AG04450 (cell line): ENCODE measurements at regions not wholly inside any gene's neighbourhood (a gene's known extent, or its start where the extent isn't known, plus 50 kb on each side); places are given as distances from the start of the nearest gene placed in this dataset.
"Not testable (repeated sequence)": the region's sequence is repeated elsewhere in the genome, so short reads cannot be mapped to it uniquely, and the experiment has no call there.

Experiments
- CTCF ChIA-PET: fragments of 300-600, 350-600 bp; formaldehyde crosslinking; extraction: SDS; loops from one replicate; lab custom pipeline; 2022; ENCODE audit warnings: antibody characterized with exemption, inconsistent platforms; lab: Charles Lee
- POLR2A ChIA-PET: fragments of 350-600 bp; formaldehyde crosslinking; extraction: SDS; loops from one replicate; lab custom pipeline; 2021; ENCODE audit warnings: antibody characterized with exemption, inconsistent platforms; lab: Yijun Ruan, JAX
- DNase-seq: peaks from one replicate; pipeline ENCODE4 v3.0.0-alpha.2; 2011; ENCODE audit warnings: low read depth, low spot score
- H3K27ac ChIP-seq: one replicate; pipeline ENCODE4 v1.5.1; 2012; ENCODE audit warnings: low read depth, low read length, control low read depth
- H3K27me3 ChIP-seq: one replicate; pipeline ENCODE4 v1.6.0; 2012; ENCODE audit warnings: low read length; ENCODE audit not compliant: control insufficient read depth, insufficient read depth
- H3K4me3 ChIP-seq: 2 replicates; pipeline ENCODE4 v1.5.1; 2011; ENCODE audit warnings: mild to moderate bottlenecking, low read depth, low read length, control low read depth
- H3K9me3 ChIP-seq: 2 replicates; pipeline ENCODE4 v1.5.1; 2012; ENCODE audit warnings: low read length; ENCODE audit not compliant: control insufficient read depth, insufficient read depth
- TF ChIP-seq, protein P1 (sequence below): IDR thresholded peaks from 2 replicates; pipeline ENCODE4 v1.5.1; 2011; ENCODE audit warnings: low read depth, low read length, control low read depth, inconsistent platforms

DNA sequence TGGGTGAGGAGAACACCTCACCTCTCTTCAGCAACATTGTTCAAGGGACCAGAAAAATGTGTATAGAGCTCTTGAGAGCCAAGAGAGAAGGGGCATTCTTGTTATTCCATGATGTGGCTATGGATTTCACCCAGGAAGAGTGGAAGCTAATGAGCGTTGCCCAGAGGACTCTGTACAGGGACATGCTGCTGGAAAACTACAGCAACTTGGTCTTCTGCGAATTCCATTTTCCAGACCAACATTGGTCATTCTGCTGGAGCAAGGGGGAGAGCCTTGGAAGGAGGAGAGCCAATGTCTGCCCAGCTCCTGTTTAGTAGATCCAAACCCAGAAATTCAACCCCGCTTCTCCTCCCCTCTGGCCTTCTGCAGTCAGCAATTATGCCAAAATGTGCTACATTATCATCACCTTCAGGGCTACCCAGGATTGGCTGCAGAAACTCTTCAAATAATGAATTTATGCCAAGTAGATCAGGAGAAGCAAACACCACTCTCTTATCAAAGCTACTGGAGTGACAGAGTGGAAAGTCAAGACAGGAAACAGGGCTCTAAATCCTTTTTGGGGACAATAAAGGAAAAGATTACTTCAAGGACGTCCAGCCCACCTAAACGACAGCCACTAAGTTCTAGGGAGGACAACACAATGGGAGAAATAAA lies 707.5 kb upstream of the LUZP2 start:
- Histone ChIP-seq H3K27ac (peak overlapping the region; percentile 55), H3K9me3 (no peaks in the 10 kb centered on the region), H3K4me3 (no peak overlapping the region), H3K27me3 (no peaks in the 10 kb centered on the region)
- ChIA-PET CTCF (interaction anchor here (0.7 kb wide), 1 partner anchor 10 kb away, joined by 3 read pairs; no protein-coding TSS in a partner anchor), POLR2A (no interaction called here)
- TF ChIP-seq, protein P1, sequence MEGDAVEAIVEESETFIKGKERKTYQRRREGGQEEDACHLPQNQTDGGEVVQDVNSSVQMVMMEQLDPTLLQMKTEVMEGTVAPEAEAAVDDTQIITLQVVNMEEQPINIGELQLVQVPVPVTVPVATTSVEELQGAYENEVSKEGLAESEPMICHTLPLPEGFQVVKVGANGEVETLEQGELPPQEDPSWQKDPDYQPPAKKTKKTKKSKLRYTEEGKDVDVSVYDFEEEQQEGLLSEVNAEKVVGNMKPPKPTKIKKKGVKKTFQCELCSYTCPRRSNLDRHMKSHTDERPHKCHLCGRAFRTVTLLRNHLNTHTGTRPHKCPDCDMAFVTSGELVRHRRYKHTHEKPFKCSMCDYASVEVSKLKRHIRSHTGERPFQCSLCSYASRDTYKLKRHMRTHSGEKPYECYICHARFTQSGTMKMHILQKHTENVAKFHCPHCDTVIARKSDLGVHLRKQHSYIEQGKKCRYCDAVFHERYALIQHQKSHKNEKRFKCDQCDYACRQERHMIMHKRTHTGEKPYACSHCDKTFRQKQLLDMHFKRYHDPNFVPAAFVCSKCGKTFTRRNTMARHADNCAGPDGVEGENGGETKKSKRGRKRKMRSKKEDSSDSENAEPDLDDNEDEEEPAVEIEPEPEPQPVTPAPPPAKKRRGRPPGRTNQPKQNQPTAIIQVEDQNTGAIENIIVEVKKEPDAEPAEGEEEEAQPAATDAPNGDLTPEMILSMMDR, result no peak
- DNase-seq, result no peak

DNA sequence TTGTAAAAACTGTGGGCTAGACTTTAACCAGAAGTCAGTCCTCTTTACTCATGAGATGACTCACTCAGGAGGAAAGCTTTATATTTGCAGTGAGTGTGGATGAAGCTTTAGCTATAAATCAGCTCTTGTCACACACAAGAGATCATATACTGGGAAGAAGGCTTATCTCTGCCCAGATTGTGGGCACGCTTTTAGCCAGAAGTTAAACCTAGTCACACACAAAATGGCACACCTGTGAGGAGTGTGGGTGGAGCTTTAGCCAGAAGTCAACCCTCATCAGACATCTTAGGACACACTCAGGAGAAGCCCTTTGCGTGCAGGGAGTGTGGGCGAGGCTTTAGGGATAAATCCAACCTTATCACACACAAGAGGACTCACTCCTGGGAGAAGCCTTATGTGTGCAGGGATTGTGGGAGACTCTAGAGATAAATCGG lies 706.9 kb upstream of the LUZP2 start:
- Histone ChIP-seq H3K27me3 (no peaks in the 10 kb centered on the region), H3K9me3 (no peaks in the 10 kb centered on the region), H3K4me3 (no peak overlapping the region), H3K27ac (peak overlapping the region; percentile 23)
- POLR2A ChIA-PET, result no interaction called here
- TF ChIP-seq, protein P1, result no peak
- DNase-seq, result peak; percentile 21
- CTCF ChIA-PET, result interaction anchor here (0.7 kb wide), 1 partner anchor 10 kb away, joined by 3 read pairs; no protein-coding TSS in a partner anchor

DNA sequence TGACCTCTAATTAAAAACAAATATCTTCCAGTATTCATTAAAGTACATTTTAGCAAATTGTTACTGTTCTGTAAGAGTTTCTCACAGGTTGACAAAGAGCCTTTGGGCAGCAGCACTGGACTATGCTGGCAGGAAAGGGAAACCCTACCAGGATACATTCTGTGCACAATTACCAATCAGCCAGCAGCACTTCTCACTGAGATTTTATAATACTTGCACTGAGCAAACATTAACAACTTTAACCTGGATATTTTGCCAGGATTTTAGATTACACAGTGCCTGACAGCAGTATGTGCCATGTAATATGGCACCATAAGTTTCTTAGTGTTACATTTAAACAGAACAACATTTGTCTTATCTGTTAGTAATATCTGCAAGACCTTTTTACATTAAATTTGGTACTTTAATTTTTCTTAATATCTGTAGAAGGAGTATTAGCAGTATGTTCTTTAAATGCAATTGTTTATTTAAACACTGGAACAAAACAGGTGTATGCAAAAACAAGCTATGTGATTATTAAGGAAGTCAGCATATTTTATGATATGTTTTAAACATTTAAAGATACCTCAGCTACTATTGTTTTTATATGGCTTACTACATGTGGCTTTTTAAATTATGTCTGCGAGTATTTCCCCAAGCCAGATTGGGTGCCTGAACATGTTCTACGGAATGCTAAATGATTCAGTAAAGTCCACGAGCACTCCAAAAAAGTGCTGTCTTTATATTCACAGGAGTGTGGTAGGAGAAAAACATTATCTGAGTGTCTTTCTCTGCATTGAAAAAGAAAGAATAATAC lies 699.0 kb upstream of the LUZP2 start:
- Histone ChIP-seq H3K27ac (no peak overlapping the region), H3K27me3 (no peaks in the 10 kb centered on the region), H3K4me3 (no peak overlapping the region), H3K9me3 (no peaks in the 10 kb centered on the region)
- POLR2A ChIA-PET, result no interaction called here
- DNase-seq, result no peak
- TF ChIP-seq, protein P1, result no peak
- CTCF ChIA-PET, result no interaction called here

DNA sequence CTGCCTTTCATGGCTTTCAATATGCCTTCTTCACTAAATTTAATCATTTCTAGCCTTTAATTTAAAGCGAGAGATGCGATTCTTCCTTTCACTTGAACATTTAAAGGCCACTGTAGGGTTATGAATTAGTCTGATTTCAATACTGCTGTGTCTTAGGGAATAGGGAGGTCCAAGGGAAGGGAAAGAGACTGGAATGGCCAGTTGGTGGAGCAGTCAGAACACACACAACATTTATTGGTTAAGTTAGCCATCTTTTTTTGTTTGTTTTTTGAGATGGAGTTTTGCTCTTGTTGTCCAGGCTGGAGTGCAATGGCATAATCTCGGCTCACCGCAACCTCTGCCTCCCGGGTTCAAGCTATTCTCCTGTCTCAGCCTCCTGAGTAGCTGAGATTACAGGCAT lies 662.5 kb upstream of the LUZP2 start:
- H3K27me3 ChIP-seq, H3K9me3 ChIP-seq, H3K27ac ChIP-seq, H3K4me3 ChIP-seq, CTCF ChIA-PET, DNase-seq, POLR2A ChIA-PET: not testable (repeated sequence)

DNA sequence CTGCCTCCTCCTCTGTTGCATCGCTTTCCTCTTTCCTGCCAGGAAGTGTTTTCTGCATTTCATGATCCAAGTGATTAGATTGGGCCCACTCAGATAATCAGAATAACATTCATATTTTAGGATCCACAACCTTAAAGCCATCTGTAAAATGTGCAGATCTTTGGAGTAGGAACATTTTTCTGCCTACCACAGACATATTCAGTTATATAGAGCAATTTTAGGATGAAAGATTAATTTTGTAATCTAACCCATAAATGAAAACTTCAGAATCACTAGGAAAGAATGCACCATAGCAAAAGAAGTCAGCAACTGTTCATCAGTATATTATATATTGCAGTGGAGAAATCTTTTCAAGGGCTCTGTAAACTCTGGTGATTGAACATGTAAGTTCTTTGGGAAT lies 659.9 kb upstream of the LUZP2 start:
- no peak overlapping the region for H3K27ac ChIP-seq
- H3K27me3 ChIP-seq, result no peaks in the 10 kb centered on the region
- H3K4me3 ChIP-seq, result no peak overlapping the region
- no peaks in the 10 kb centered on the region for H3K9me3 ChIP-seq
- TF ChIP-seq, protein P1, result no peak
- CTCF ChIA-PET, result no interaction called here
- POLR2A ChIA-PET, result no interaction called here
- DNase-seq, result no peak
